Stimulated activated CD8-positive, alpha-beta memory T cell treated with anti-CD3 and anti-CD28 coated beads, Interleukin-4, amount 100 ng/mL, for 1 hour (primary cell): ENCODE measurements at regions not wholly inside any gene's neighbourhood (a gene's known extent, or its start where the extent isn't known, plus 50 kb on each side); places are given as distances from the start of the nearest gene placed in this dataset.
"Not testable (repeated sequence)": the region's sequence is repeated elsewhere in the genome, so short reads cannot be mapped to it uniquely, and the experiment has no call there.

Experiments used
- DNase-seq, 2 donors: peaks; one replicate each; pipeline ENCODE4 v3.0.0-alpha.2; 2020; ENCODE audit warnings: low read depth in 2 of 2, low spot score in 1 of 2

DNA sequence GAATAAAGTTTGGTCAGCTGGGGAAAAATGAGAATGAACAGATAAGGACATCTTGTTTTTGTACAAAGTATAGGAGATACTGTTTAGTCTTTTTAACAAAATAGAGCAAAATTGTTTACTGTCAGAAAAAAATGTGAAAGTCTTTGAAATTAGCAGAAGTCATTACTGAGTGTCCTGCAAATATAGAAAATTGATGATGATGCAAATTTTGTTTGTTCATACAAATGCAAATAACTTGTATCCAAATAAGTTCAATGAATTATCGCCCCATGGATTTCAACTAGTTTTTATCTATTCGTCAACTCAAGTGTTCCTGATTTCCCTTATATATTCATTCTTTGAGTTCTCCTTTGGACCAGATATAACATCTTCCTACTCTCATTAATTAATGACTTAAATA is 378.0 kb upstream of the SGO1 start:
- no peak for DNase-seq

DNA sequence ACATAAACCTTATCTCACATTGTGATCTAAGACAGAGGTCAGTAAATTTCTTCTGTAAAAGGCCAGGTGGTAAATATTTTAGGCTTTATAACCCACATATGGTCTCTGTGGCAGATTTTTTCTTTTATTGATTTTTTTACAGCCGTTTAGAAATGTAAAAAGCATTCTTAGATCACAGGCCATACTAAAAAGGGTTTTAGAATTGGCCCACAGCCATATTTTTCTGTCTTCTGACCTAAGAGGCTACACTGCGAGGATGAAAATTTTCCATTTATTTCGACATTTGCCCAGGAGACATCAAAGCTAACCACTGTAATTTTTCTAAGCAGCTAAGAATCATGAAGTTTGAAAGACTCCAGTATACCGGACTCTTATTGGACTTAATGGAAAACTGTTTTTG is 377.2 kb upstream of the SGO1 start:
- DNase-seq, result no peak

DNA sequence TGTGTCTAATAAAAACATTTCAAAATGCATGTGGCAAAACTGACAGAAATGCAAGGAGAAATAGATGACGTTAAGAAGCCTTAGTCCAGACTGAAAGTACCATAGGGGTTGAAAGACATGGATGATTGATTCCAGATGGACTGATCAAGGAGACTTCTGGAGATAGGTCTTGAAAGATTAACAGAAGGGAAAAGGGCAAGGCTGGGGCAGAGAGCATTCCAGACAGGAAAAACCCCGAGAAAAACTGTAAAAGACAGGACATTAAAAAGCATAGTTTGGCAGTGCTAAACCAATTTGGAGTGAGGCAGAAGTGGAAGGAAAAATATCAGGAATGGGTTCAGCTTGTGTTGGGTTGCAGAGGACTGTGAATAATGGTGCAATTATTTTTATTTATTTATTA is 375.2 kb upstream of the SGO1 start:
- no peak for DNase-seq

DNA sequence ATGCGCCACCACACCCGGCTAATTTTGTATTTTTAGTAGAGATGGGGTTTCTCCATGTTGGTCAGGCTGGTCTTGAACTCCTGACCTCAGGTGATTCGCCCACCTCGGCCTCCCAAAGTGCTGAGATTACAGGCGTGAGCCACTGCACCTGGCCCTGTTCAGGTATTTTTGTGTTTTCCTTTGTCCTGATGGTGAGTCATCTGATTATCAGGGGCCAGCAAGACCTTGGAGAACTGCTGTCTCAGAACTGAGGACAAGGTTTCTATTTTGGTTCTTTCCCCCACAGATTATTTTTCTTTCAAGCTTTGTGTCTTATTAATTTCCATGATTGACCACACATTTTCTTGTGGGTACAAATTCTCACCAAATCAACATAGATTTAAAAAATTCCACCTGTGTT is 374.4 kb upstream of the SGO1 start:
- DNase-seq, result not testable (repeated sequence)

DNA sequence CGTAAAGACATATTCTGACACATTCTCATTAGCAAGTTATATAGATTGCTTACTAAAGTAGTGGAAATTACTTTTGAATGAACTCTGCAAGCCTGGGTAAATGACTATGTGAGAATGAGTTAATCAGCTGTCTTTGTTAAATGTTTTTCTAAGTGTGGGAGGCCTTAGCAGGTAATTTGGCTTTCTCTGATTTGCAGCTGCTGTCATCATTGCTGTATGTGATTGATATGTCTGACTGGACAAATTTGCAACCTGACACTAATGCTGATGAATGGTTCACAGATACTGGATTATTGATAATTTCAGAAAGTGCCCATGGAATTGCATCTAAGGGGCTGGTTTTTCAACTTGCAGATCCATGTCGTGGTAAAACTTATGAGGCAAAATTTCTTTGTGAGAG is 372.2 kb upstream of the SGO1 start:
- DNase-seq, result no peak

DNA sequence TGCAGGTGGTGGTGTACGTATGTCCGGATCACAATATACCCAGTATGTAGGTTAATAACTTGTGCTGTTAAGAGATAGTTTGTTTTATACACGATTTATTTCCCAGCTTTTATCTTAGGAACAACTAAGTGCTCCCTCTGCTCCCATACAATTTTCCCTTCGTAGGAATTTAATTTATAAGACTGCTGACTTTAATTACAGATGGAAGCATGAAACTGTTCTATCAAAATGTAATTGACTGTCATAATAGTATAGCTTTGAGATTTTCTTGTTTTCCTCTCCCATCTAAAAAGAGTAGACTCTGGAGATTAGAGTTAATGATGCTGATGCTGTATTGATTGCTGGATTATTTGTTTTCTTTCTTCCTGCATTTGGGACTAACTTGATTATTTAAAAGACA is 370.7 kb upstream of the SGO1 start:
- DNase-seq, result no peak

DNA sequence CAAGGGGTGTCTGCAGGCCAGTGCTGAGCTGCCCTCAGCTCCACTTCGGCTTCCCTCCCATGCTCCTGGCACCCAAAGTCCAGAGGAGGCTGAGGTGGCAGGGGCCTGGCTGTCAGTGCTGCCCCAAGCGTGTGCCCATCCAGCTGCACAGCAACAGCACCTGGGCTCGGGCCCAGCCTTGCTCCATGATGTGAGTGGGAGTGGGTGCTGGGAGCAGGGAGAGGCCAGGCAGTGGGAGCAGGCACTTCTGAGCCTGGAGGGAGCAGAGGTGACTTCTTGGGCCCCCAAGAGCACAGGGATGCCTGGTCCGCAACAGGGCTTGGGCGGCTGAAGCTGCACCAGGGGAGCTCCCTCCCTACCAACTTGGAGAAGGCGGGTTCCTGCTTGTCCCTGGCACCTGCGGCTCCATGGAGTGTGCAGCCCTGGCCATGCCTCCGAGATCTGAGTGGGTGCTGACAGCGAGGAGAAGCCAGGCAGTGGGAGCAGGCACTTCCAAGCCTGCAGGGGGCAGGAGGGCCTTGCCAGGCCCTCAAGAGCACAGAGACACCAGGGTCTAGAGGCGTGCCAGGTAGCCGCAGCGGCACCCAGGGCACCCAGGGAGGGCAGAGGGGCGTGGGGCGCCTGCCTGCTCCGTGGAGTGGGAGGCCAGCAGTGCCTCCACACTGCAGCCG is 366.7 kb upstream of the SGO1 start:
- no peak for DNase-seq

DNA sequence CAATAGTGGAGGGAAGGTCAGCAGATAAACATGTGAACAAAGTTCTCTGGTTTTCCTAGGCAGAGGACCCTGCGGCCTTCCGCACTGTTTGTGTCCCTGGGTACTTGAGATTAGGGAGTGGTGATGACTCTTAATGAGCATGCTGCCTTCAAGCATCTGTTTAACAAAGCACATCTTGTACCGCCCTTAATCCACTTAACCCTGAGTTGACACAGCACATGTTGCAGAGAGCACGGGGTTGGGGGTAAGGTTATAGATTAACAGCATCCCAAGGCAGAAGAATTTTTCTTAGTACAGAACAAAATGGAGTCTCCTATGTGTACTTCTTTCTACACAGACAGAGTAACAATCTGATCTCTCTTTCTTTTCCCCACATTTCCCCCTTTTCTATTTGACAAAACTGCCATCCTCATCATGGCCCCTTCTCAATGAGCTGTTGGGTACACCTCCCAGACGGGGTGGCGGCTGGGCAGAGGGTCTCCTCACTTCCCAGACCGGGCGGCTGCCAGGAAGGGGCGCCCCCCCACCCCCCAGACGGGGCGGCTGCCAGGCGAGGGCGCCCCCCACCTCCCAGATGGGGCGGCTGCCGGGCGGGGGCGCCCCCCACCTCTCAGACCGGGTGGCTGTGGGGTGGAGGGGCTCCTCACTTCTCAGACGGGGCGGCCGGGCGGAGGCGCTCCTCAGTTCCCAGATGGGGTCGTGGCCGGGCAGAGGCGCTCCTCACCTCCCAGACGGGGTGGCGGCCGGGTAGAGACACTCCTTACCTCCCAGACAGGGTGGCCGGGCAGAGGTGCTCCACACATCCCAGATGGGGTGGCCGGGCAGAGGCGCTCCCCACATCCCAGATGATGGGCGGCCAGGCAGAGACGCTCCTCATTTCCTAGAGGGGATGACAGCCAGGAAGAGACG is 361.6 kb upstream of the SGO1 start:
- not testable (repeated sequence) for DNase-seq

DNA sequence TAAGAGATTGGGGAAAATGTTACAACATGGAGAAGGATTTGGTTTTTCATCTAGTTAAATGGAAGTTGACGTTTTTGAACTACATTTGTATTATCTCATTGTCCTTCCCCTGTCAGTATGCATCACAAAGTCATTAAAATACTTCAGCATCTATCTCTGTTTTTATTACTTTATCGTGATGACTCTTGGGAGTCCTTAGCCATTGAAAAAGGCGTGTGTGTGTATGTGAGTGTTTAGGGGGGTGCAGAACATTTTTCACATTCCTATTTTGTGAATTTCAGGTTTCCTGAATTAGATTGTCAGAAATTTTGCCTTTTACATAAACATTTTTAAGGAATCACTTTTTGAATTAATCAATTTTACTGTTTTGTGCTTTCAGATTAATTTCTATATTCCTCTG is 360.6 kb upstream of the SGO1 start:
- no peak for DNase-seq

DNA sequence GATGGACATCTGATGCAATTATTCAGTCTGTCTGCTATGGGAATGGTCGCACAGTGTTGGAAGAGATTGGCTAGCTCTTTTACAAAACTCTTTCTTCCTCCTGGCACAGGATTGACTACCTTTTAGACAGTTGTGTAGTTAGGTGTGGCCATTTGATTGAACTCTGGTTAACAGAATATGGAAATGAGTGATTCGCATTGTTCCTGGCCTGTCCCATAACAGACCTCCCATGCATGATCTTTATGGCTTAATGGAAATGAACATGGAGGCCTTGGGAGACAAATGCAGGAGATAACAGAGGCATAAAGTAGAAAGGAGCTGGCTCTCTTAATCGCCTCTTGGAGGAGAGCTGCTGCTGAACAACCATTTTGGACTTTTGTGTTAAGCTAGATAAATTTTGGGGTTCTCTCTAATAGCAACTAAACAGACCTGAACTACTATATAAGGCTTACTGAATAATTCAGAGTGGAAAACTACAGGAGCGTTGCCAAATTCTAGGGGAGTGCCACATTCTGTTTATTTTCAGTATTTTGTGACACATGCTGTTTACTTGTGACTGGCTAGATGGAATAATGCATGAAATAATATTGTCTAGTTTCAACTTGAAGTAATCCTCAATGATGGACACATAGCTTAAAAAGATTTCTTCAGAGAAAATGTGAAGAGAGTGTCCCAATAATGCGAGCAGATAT is 357.7 kb upstream of the SGO1 start:
- DNase-seq, result no peak

DNA sequence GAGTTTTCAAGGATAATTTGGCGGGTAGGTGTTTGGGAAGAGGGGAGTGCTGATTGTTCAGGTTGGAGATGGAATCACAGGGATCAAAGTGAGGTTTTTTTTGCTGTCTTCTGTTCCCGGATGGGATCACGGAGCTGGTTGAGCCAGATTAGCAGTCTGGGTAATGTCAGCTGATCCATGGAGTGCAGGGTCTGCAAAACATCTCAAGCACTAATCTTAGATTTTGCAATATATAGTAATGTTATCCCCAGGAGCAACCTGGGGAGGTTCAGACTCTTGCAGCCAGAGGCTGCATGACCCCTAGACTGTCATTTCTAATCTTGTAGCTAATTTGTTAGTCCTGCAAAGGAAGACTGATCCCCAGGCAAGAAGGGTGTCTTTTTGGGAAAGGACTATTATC is 354.1 kb upstream of the SGO1 start:
- DNase-seq, result no peak

DNA sequence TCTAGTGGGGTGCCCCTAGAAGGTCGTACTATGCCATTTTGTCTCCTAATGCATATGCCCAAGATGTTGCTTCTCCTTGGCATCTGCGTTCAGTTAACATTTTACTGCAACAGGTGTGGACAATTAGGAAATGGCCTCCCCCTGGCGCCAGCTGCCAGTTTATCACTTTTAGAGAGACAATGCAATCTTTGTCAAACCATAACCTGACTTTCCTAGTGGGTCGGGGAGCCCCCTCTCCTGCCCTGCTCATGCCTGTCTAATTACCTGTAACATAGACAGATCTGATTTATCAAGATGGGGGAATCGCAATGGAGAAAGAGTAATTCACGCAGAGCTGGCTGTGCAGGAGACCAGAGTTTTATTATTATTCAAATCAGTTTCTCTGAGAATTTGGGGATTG is 353.7 kb upstream of the SGO1 start:
- no peak for DNase-seq

DNA sequence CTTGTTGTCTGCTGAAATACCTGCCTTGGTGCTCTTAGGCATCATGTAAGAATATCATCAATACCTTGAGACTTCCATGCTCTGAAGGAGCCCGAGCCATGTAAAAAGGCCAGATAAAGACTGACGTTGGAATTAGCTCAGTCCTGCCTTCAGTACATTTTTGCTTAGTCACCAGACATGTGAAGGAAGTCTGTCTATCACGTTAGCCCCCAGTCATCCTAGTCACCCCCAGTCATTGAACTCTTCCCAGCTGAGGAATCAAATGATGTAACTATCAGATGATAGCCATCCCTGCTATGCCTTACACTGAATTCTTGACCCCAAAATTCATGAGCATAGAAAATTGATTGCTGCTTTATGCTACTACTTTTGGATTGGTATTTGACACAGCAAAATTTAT is 351.2 kb upstream of the SGO1 start:
- DNase-seq, result no peak

DNA sequence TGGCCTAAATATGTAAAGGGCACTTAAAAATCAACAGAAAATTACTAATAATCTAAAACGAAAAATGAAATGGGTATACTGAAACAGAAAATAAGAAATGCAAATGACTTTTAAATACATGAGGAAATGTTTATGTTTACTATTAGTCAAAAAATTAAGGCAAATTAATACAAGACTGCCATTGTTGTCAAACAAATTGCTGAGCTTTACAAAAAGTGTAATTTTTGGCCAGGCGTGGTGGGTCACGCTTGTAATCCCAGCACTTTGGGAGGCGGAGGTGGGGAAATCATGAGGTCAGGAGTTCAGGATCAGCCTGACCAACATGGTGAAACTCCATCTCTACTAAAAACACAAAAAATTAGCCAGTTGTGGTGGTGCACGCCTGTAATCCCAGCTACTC is 343.9 kb upstream of the SGO1 start:
- DNase-seq, result no peak

DNA sequence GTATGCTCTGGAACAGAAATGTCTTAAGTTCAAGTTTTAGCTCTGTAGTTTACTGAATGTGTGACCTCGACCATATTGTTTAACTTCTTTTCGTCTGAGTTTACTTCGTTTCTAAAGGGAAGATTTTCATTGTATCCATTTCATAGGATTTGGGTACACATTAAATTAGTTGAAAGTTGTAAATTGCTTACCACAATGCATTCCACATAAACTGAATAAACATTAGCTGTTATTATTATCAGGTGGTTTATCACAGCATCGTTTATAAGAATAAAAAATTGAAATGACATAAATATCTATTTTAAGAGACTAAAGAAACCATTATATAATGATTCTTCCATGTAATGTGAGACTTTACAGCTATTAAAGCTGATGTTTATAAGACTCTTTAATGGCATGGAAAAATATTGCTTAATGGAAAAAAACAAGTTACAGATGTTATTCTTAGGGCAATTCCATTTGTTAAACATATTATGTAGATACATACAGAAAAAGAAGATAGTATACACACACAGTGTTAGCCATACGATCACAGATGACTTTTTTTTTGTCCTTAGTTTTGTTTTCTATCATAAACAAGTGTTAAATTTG is 342.3 kb upstream of the SGO1 start:
- DNase-seq, result no peak

DNA sequence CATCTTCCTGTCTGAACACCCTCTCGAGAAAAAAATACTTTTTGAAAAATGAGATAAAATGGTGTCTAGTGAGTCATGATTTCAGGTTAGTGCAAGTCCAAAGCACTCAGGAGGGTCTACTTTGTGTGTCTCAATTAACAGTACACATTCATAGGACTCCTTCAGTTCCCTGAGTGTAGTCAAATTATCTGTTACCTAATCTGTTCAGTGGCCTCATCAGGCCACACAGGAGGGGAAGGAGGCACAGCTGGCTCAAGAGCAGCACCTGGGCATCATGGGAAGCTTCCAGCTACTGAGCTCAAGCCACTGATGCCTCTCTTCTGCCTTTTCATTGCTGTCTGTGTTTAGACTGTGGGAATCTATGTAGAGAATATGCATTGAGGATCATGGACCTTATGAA is 341.4 kb upstream of the SGO1 start:
- no peak for DNase-seq

DNA sequence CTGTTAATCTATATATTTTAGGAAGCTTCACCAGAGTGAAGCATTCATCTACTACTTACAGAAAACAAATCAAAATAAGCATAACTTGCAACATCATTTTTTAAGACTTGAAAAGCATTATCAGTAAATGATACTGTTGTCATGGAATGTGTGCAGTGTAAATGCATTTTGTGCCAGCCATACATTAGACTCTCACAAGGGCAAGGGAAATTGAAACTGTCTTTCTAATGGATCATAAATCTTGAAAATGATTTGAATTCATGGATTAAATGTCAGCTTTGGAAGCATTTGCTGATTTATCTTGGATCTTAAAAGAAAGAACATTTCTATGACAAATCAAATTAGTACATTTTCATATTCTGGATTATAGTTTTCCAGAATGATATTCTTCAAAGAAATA is 338.3 kb upstream of the SGO1 start:
- DNase-seq, result no peak

DNA sequence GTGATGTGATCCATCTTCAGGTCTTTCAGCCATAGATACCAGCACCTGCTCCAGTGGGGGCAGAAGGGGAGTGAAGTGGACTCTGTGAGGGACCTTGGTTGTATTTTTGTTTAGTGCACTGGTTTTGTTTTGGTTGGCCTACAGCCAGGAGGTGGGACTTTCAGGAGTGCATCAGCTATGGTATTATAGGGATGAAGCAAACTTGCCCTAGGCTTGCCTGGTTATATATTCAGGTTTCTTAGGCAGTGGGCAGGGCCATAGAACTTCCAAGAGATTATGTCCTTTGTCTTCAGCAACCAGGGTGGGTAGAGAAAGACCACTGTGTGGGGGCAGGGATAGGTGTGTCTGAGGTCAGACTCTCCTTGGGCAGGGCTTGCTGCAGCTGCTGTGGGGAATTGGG is 337.3 kb upstream of the SGO1 start:
- DNase-seq, result no peak

DNA sequence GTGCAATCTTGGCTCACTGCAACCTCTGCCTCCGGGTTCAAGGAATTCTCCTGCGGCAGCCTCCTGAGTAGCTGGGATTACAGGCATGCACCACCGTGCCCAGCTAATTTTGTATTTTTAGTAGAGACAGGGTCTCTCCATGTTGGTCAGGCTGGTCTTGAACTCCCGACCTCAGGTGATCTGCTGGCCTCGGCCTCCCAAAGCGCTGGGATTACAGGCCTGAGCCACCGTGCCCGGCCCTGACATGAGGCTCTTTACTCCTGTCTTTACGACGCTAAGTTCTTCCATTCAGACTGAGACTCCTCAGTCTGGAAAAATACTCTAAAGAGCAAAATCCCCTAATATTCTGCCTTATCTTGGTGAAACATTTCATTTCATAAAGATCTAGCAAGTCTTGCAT is 331.3 kb upstream of the SGO1 start:
- not testable (repeated sequence) for DNase-seq

DNA sequence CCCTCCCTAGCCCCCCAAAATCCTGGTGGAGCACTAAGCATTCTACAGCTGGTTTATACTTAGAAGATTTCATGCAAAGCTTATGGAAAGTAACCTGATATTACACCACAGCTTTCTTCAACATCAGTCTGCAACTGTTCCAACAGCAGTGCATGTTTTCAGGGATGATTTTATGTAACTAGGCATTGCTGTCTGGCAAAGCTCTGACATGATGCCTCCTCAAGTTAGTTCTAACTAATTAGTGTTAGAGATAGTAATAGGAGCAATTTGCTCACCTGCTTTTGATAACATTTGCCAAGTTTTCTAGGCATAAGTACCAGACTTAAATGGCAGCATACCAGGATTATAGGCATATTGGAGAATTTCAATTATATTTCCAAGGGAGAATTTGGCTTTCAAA is 330.3 kb upstream of the SGO1 start:
- no peak for DNase-seq

DNA sequence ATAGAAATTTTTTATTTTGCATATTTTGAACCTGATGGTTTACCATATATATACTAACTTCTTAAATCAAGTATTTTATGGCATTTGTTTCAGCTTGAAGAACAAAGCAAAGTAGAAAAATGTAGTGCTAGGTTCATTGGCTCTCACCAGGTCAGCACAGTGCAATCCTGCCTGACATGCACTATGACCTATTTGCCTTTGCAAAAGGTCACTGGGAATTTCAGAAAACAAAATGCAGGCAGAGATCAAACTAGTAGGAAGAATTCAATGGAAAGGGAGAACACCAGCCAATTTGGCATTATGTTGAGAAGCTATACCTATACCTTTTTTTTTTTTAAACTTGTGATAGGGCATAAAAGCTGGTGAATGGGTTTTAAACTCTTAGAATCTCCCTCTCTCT is 329.8 kb upstream of the SGO1 start:
- no peak for DNase-seq
